ENCODE measurements at regions not wholly inside any gene's neighbourhood (a gene's known extent, or its start where the extent isn't known, plus 50 kb on each side); places are given as distances from the start of the nearest gene placed in this dataset.

DNA sequence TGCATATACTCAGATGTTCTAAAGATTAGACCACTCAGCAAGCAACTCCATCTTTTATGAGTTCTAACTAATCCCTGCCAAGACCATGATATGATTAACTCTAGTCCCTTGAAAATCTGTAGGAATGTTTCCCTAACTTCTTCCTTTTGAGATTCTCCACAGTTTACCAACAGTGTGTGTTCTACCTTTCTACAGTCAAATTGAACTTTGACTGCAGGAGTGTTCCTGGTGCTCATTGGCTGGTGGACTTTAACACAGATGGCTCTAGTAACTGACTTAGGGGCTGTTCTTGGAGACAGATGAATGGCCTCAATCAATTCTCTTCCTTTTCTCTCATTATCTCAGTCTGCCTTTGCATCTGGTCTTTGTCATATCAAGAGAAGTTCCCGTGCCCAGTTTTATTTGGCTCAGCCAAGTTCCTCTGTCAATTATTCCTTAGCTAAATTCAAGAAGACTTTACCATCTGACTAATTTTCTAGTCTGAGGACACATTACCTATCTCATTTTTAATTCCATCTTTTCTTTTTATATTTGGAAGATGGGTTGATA lies 643.9 kb upstream of the CAMK1G start:
- in situ Hi-C loops (cut with HindIII; ENCODE audit: low pct_unique_long_range_greater_than_20kb, low sequenced_read_pairs) = no loop called here
- no peak for DNase-seq (ENCODE audit: low read depth in 1 of 2, low spot score in 1 of 2)
- no peak for TF ChIP-seq JUND (IDR thresholded peaks at IDR 0.05; ENCODE audit: low read depth)

DNA sequence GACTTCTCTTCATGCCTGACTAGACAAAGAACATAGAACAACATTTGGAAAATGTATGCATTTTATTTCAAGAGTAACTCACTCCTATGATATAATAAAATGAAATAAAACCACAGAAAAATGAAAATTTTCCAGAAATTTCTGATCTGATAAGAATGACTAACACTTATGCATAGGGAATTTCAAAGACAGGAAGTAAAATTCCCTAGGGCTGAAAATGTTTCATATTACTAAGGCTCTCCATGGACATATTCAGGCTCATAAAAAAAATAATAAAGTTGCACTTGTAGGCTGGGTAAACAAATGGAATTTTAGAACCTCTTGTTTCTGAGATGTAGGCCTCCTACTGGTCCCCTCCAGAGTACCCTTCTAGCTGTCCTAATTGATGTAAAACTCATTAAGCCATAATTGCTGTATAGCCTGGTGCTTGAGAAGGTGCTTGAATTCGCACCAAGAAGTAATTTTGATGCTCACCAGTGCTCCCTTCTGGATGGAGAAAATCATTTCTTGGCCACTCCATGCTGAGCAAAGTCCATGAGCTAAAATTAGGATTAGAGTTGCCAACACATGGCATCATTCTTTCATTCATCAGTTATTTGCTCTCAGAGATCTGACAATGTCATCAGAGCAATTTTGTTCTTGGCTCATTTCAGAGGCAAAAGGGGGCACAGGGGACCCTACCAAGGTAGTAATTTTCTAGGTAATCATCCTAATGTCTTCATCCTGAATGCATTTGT lies 641.0 kb upstream of the CAMK1G start:
- DNase-seq (ENCODE audit: low read depth in 1 of 2, low spot score in 1 of 2) = no peak
- no peak for TF ChIP-seq JUND (IDR thresholded peaks at IDR 0.05; ENCODE audit: low read depth)
- in situ Hi-C loops (cut with HindIII; ENCODE audit: low pct_unique_long_range_greater_than_20kb, low sequenced_read_pairs) = no loop called here

DNA sequence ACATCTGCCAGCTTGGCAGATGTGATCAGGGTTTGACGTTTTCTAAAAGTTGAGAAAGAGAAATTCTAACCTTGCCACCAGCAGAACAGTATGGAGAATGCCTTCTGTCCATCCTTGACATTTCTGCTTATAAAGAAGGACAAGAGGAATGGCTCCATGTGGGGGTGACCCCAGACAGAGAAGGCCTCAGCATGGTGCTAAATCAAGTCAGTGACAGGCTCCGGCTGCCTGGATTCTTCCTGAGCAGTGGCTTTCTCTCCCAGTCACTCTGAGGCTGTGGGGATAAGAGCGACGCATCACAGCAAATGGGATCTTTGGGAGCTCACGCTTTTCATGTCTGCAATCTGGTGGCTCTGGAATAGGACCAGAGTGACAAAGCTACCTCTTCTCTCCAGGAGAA lies 640.2 kb upstream of the CAMK1G start:
- TF ChIP-seq JUND (IDR thresholded peaks at IDR 0.05; ENCODE audit: low read depth) = no peak
- DNase-seq (ENCODE audit: low read depth in 1 of 2, low spot score in 1 of 2) = no peak
- in situ Hi-C loops (cut with HindIII; ENCODE audit: low pct_unique_long_range_greater_than_20kb, low sequenced_read_pairs) = no loop called here

DNA sequence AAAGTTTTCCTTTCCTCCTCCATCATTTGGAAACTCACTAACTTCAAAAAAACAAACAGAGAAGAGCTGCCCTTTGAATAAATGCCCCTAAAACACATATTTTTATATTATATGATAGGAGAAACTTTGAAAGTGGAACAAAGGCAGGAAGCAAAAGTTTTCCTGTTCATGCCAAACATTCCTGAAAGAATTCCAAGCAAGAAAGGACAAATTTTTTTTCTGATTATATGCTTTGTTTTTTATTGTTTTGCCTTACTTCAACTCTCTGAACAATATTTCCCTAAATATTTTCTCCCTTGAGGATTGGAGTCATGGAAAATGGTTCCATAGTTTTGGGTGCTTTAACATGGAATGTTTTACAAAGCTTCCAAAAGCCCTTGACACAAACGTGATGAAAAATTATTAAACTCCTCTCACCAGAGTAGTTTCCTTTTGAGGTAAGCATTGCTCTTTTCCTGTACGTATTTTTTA lies 638.5 kb upstream of the CAMK1G start:
- TF ChIP-seq JUND (IDR thresholded peaks at IDR 0.05; ENCODE audit: low read depth) = no peak
- in situ Hi-C loops (cut with HindIII; ENCODE audit: low pct_unique_long_range_greater_than_20kb, low sequenced_read_pairs) = no loop called here
- DNase-seq (ENCODE audit: low read depth in 1 of 2, low spot score in 1 of 2) = no peak

DNA sequence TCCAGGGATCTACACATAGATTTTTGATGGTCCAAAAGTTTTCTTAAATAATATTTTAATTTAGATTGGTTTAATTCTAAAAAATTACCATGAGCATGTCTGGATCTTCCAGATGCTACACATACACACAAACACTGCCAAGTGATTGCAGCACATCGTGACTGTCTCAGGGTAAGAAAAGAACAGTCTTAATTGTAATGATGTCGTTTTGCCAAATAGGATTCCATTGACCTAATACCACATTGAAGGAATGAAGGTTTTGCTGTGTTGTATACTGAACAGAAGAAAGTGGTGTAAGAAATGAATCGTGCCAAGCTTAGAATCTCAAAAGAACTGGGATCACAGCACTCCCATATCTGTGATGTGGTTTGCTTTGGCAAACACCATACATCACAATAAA lies 633.3 kb upstream of the CAMK1G start:
- in situ Hi-C loops (cut with HindIII; ENCODE audit: low pct_unique_long_range_greater_than_20kb, low sequenced_read_pairs) = no loop called here
- no peak for TF ChIP-seq JUND (IDR thresholded peaks at IDR 0.05; ENCODE audit: low read depth)
- no peak for DNase-seq (ENCODE audit: low read depth in 1 of 2, low spot score in 1 of 2)

DNA sequence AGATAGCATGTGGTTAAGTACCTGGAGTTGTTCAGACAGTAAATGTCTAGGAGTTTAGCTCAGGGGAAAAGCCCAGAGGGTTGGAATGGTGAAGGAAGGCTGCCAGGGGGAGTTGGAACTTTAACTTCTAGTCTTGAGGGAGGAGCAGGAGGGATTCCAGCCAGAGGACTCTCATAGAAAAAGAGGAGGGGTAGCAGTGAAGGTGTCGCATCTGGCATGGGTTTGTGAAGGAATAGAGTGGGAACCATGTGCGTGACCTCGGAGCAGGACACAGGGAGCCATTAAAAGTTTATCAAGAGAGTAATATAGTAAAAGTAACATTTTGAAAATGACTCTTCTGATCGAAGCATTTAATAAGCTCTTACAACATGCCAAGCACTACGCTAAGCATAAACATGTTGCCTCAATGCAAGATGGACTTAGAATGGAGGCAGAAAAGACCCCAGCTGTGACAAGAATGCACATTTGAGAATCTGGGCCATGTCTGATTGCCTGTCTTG lies 632.4 kb upstream of the CAMK1G start:
- no peak for DNase-seq (ENCODE audit: low read depth in 1 of 2, low spot score in 1 of 2)
- no peak for TF ChIP-seq JUND (IDR thresholded peaks at IDR 0.05; ENCODE audit: low read depth)
- in situ Hi-C loops (cut with HindIII; ENCODE audit: low pct_unique_long_range_greater_than_20kb, low sequenced_read_pairs) = no loop called here

DNA sequence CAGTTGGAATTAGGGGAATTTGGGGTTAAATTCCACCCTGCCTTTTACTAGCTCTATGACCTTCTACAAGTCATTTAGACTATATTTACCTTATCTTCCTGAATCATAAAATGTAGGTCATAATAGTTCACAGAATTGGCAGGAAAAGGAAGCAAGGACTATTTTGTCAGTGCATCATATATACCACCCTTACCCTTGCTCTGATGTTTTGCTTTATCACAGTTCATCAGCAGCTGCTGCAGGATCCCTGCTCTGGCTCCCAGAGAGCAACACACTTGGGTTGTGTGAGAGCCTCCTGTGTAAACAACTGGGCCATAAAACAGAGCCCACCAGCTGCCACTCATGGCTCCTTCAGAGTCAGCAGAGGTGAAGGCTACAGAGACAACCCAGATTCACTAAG lies 631.6 kb upstream of the CAMK1G start:
- in situ Hi-C loops (cut with HindIII; ENCODE audit: low pct_unique_long_range_greater_than_20kb, low sequenced_read_pairs) = no loop called here
- no peak for TF ChIP-seq JUND (IDR thresholded peaks at IDR 0.05; ENCODE audit: low read depth)
- no peak for DNase-seq (ENCODE audit: low read depth in 1 of 2, low spot score in 1 of 2)

DNA sequence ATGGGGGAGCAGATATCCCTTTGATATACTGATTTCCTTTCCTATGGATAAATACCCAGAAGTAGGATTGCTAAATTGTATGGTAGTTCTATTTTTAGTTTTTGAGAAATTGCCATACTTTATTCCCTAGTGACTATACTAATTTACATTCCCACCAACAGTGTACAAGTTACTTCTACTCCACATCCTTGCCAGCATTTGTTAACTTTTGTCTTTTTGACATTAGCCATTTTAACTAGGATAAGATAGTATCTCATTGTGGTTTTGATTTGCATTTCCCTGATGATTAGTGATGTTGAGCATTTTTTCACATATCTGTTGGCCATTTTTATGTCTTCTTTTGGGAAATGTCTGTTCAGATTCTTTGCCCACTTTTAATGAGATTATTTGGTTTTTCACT lies 620.6 kb upstream of the CAMK1G start:
- no peak for DNase-seq (ENCODE audit: low read depth in 1 of 2, low spot score in 1 of 2)
- TF ChIP-seq JUND (IDR thresholded peaks at IDR 0.05; ENCODE audit: low read depth) = no peak
- in situ Hi-C loops (cut with HindIII; ENCODE audit: low pct_unique_long_range_greater_than_20kb, low sequenced_read_pairs) = no loop called here

DNA sequence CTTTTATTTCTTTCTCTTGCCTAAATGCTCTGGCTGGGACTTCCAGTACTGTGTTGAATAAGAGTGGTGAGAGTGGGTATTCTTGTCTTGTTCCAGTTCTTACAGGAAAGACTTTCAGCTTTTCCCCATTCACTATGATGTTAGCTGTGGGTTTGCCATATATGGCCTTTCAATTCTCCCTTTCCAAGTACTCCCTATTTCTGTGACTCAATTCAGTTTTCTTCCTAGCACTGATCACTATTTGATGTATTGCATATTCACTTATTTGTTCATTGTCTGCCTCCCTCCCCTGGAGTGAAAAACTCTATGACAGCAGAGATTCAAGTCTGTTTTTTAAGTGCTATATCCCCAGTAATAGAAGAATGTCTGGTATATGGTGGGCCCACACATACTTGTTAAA lies 618.2 kb upstream of the CAMK1G start:
- DNase-seq (ENCODE audit: low read depth in 1 of 2, low spot score in 1 of 2) = no peak
- in situ Hi-C loops (cut with HindIII; ENCODE audit: low pct_unique_long_range_greater_than_20kb, low sequenced_read_pairs) = no loop called here
- TF ChIP-seq JUND (IDR thresholded peaks at IDR 0.05; ENCODE audit: low read depth) = no peak

DNA sequence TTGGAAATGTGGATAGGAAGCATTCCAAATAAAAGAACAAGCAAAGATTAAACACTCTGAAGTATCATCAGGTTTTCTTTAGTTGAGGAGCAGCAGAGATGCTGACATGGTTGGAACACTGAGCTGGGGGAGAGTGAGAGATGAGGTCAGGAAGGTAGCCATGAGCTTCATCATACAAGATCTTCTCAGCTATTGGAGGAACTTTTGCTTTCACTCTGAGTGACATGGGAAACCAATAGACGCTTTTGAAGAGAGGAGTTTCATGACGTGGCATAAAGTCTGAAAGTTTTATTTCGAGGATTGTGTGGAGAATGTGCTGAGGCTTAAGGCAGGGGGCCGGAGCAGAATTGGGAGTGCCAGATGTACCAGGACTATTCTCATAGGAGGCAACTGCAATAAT lies 616.2 kb upstream of the CAMK1G start:
- no peak for DNase-seq (ENCODE audit: low read depth in 1 of 2, low spot score in 1 of 2)
- TF ChIP-seq JUND (IDR thresholded peaks at IDR 0.05; ENCODE audit: low read depth) = no peak
- in situ Hi-C loops (cut with HindIII; ENCODE audit: low pct_unique_long_range_greater_than_20kb, low sequenced_read_pairs) = no loop called here

DNA sequence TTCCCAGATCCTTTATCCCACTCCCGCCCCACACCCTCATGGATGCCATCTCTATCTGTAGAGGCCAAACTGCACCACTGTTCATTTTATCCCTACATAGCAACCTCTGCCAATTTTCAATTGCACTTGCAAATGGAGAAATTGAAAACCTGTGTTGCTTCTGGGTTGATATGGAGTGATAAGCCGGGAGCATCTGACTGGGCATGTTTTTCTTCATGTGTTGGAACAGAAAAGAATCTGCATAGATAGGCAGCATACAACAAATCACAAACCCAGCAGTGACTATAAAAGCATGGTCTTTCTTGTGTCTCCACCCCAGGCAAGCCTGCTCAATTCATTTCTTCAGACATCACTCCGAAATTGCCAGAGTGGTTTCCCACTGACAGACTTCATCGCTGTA lies 608.8 kb upstream of the CAMK1G start:
- TF ChIP-seq JUND (IDR thresholded peaks at IDR 0.05; ENCODE audit: low read depth) = no peak
- in situ Hi-C loops (cut with HindIII; ENCODE audit: low pct_unique_long_range_greater_than_20kb, low sequenced_read_pairs) = no loop called here
- DNase-seq (ENCODE audit: low read depth in 1 of 2, low spot score in 1 of 2) = no peak

DNA sequence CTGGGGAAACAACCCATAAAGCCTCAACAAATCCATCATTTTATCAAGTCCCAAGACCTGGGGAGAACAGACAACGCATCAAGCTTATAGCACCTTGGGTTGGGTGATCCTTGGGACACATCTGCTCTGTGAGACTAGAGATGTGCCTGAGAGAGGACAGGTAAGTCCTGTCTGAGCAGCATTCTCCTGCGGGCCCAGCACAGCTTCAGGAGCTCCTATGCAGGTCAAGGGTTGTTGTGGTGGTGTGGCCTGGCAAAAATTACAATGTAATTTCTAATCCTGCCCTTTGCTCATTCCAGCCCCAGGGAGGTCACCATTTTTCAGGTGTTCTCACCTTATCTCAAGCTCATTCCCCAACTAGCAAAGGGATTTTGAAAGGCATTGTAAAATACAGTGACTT lies 608.1 kb upstream of the CAMK1G start:
- TF ChIP-seq JUND (IDR thresholded peaks at IDR 0.05; ENCODE audit: low read depth) = no peak
- DNase-seq (ENCODE audit: low read depth in 1 of 2, low spot score in 1 of 2) = no peak
- in situ Hi-C loops (cut with HindIII; ENCODE audit: low pct_unique_long_range_greater_than_20kb, low sequenced_read_pairs) = no loop called here

DNA sequence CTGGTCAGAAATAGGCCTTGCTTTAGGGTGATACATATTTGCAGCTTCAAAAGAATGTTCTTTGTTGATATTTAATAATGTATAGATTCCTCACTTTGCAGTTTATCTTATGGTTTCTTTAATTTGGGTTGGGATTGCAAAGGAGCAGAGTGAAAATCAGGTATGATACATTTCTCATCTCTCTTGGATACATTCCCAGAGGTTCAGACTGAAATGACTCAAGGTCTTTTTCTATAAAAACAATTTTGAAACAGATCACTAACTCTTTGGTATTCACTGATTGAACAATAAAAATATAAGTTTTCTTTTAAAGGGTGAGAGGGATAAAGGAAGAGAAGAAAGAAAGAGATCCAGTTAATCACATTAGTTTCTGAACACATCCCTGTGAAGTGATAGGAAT lies 606.5 kb upstream of the CAMK1G start:
- no peak for TF ChIP-seq JUND (IDR thresholded peaks at IDR 0.05; ENCODE audit: low read depth)
- DNase-seq (ENCODE audit: low read depth in 1 of 2, low spot score in 1 of 2) = no peak
- in situ Hi-C loops (cut with HindIII; ENCODE audit: low pct_unique_long_range_greater_than_20kb, low sequenced_read_pairs) = no loop called here
